Common myeloid progenitor, CD34-positive (primary cell): ENCODE measurements at regions not wholly inside any gene's neighbourhood (a gene's known extent, or its start where the extent isn't known, plus 50 kb on each side); places are given as distances from the start of the nearest gene placed in this dataset.
A peak's percentile ranks its signal among the peaks of the same experiment; 100 is the strongest.
"Not testable (repeated sequence)": the region's sequence is repeated elsewhere in the genome, so short reads cannot be mapped to it uniquely, and the experiment has no call there.

Source experiments
- CTCF ChIA-PET: fragments of 350-600 bp; sonication (Branson Sonifier 250); formaldehyde crosslinking; loops from one replicate; lab custom pipeline; 2021; ENCODE audit warnings: antibody characterized with exemption; lab: Charles Lee
- POLR2A ChIA-PET: fragments of 350-600 bp; sonication (Branson Sonifier 250); formaldehyde crosslinking; loops from one replicate; lab custom pipeline; 2021; ENCODE audit warnings: antibody characterized with exemption; lab: Charles Lee
- DNase-seq, 3 donors: peaks; one replicate each; pipeline versions ENCODE4 v3.0.0 to v3.0.0-alpha.2; 2013
- H3K27ac ChIP-seq, 2 experiments: 1 replicate in 1 of 2; 2 replicates in 1 of 2; pipeline ENCODE4 v1.7.0; 2013; ENCODE audit warnings: inconsistent platforms in 2 of 2, low read length in 2 of 2, mild to moderate bottlenecking in 2 of 2, low read depth in 1 of 2, moderate library complexity in 1 of 2; ENCODE audit not compliant: severe bottlenecking in 2 of 2, insufficient read depth in 1 of 2, poor library complexity in 1 of 2
- H3K27me3 ChIP-seq, 5 experiments: replicated peaks in 2 of 5; 1 replicate in 3 of 5; 2 replicates in 2 of 5; pipeline versions ENCODE4 v1.6.1 to v1.7.0; 2013; ENCODE audit warnings: low read length in 4 of 5, mild to moderate bottlenecking in 2 of 5, moderate library complexity in 2 of 5, inconsistent platforms in 1 of 5; ENCODE audit not compliant: insufficient read depth in 5 of 5, control insufficient read depth in 4 of 5
- H3K36me3 ChIP-seq, 4 experiments: 1 replicate in 2 of 4; 2 replicates in 2 of 4; pipeline versions ENCODE4 v1.6.1 to v1.7.0; 2013; ENCODE audit warnings: low read length in 3 of 4, control low read depth in 1 of 4, mild to moderate bottlenecking in 1 of 4; ENCODE audit not compliant: control insufficient read depth in 4 of 4, insufficient read depth in 4 of 4
- H3K4me1 ChIP-seq, 4 experiments: 1 replicate in 3 of 4; 2 replicates in 1 of 4; pipeline versions ENCODE4 v1.6.1 to v1.7.1; 2013; ENCODE audit warnings: low read length in 3 of 4, mild to moderate bottlenecking in 3 of 4, control low read depth in 1 of 4, inconsistent platforms in 1 of 4, moderate library complexity in 1 of 4; ENCODE audit not compliant: control insufficient read depth in 4 of 4, insufficient read depth in 4 of 4; ENCODE audit errors: control extremely low read depth in 1 of 4
- H3K4me3 ChIP-seq, 7 experiments: 1 replicate in 4 of 7; 2 replicates in 3 of 7; pipeline versions ENCODE4 v1.5.1 to v1.7.0; 2013; ENCODE audit warnings: mild to moderate bottlenecking in 7 of 7, low read length in 6 of 7, moderate library complexity in 6 of 7, inconsistent platforms in 2 of 7, low read depth in 2 of 7, control low read depth in 1 of 7; ENCODE audit not compliant: insufficient read depth in 4 of 7, control insufficient read depth in 1 of 7; ENCODE audit errors: extremely low read depth in 1 of 7
- H3K9me3 ChIP-seq, 5 experiments: 1 replicate in 4 of 5; 2 replicates in 1 of 5; pipeline versions ENCODE4 v1.6.1 to v1.7.1; 2013; ENCODE audit warnings: low read length in 4 of 5, mild to moderate bottlenecking in 2 of 5, inconsistent platforms in 1 of 5, low read depth in 1 of 5, moderate library complexity in 1 of 5; ENCODE audit not compliant: control insufficient read depth in 4 of 5, insufficient read depth in 2 of 5; ENCODE audit errors: control extremely low read depth in 1 of 5
- WGBS: methylation state at CpG from one replicate; pipeline ENCODE4 v1.1.5; 2013; ENCODE audit not compliant: insufficient coverage; 5-methylcytosine and 5-hydroxymethylcytosine counted together

- DNase-seq, POLR2A ChIA-PET, H3K4me3 ChIP-seq, H3K36me3 ChIP-seq, CTCF ChIA-PET, H3K9me3 ChIP-seq, H3K27me3 ChIP-seq, H3K27ac ChIP-seq, H3K4me1 ChIP-seq: not testable (repeated sequence)
- 56% methylated on average over 4 of the region's 4 CpGs for WGBS
Measured at GRCh38 chr20:30641522-30641921, 615.9 kb upstream of the DEFB115 start.

DNA sequence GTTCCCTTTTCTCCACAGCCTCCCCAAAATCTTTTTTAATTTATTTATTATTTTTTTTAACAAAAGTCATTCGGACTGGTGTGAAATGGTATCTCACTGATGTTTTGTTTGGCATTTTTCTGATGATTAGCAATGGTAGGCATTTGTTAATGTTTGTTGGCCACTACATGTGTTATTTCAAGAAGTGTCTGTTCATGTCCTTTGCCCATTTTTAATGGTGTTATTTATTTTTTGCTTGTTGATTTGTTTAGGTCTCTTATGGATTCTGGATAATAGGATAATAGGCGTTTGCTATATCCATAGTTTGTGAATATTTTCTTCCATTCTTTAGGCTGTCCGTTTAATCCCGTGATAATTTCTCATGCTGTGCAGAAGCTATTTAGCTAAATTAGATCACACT, 596.5 kb upstream of the DEFB115 start:
- CTCF ChIA-PET, H3K27ac ChIP-seq, H3K4me1 ChIP-seq, POLR2A ChIA-PET, H3K4me3 ChIP-seq, H3K36me3 ChIP-seq, H3K27me3 ChIP-seq, DNase-seq, H3K9me3 ChIP-seq: not testable (repeated sequence)
- WGBS = 83% methylated on average over 1 of the region's 4 CpGs

- H3K9me3 ChIP-seq, H3K27ac ChIP-seq, H3K4me3 ChIP-seq, H3K36me3 ChIP-seq, DNase-seq, CTCF ChIA-PET, H3K27me3 ChIP-seq, H3K4me1 ChIP-seq, POLR2A ChIA-PET: not testable (repeated sequence)
- no CpG with 5 or more reads among the region's 2 CpGs for WGBS
Measured at GRCh38 chr20:30668418-30668817, 589.0 kb upstream of the DEFB115 start.

GRCh38 chr20:30669330-30670029, 588.0 kb upstream of the DEFB115 start:
- H3K36me3 ChIP-seq, H3K4me3 ChIP-seq, H3K27ac ChIP-seq, POLR2A ChIA-PET, H3K4me1 ChIP-seq, H3K9me3 ChIP-seq, CTCF ChIA-PET, H3K27me3 ChIP-seq, DNase-seq: not testable (repeated sequence)

DNA sequence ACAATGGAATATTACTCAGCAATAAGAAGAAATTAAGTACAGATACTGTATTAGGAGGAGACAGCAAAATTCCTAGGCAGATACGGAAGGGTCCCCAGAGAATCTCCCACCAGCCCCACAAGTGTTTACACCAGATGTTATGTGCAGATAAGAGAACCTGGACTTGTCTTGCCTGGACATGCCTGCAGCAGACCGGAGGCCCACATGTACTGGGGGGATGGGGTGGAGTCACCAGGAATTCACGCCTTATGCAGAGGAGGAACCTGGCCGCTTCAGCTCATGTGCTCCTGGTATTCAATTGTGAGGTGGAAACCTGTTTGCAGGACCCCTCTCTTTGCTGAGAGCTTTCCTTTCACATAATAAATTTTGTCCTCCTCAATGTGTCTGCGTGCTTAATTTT, 586.3 kb upstream of the DEFB115 start:
- H3K27me3 ChIP-seq, DNase-seq, H3K27ac ChIP-seq, H3K4me3 ChIP-seq, H3K36me3 ChIP-seq, CTCF ChIA-PET, H3K9me3 ChIP-seq, H3K4me1 ChIP-seq, POLR2A ChIA-PET: not testable (repeated sequence)
- 36% methylated on average over 1 of the region's 5 CpGs for WGBS

- H3K27me3 ChIP-seq, POLR2A ChIA-PET, CTCF ChIA-PET: not testable (repeated sequence)
Measured at GRCh38 chr20:30675988-30676564, 581.4 kb upstream of the DEFB115 start.

GRCh38 chr20:30682236-30682635, 575.2 kb upstream of the DEFB115 start:
- DNase-seq, CTCF ChIA-PET, H3K4me3 ChIP-seq, H3K4me1 ChIP-seq, POLR2A ChIA-PET, H3K36me3 ChIP-seq, H3K27me3 ChIP-seq, H3K9me3 ChIP-seq: not testable (repeated sequence)
- 96% methylated on average over 2 of the region's 4 CpGs for WGBS
- H3K27ac ChIP-seq = peak overlapping the region in 1 of 2 experiments; percentile 34

More at GRCh38 chr20:30675988-30676564, 581.4 kb upstream of the DEFB115 start:
- not testable (repeated sequence) for DNase-seq, H3K36me3 ChIP-seq, H3K4me1 ChIP-seq, H3K9me3 ChIP-seq, H3K27ac ChIP-seq, H3K4me3 ChIP-seq
- 84% methylated on average over 6 of the region's 6 CpGs for WGBS
